Neuronal stem cell (in vitro differentiated cells): ENCODE measurements at regions not wholly inside any gene's neighbourhood (a gene's known extent, or its start where the extent isn't known, plus 50 kb on each side); places are given as distances from the start of the nearest gene placed in this dataset.

Source experiments
- DNase-seq: peaks from one replicate; pipeline ENCODE4 v3.0.0-alpha.2; 2013; ENCODE audit warnings: low spot score
- H2AFZ ChIP-seq: one replicate; pipeline ENCODE4 v1.6.1; 2013; ENCODE audit warnings: mild to moderate bottlenecking, low read length, inconsistent platforms
- H2AK5ac ChIP-seq: 2 replicates; pipeline ENCODE4 v1.6.1; 2013; ENCODE audit warnings: low read depth, mild to moderate bottlenecking, inconsistent platforms, low read length, moderate library complexity, mixed read lengths
- H2BK120ac ChIP-seq: 2 replicates; pipeline ENCODE4 v1.6.1; 2013; ENCODE audit warnings: low read depth, mild to moderate bottlenecking, inconsistent platforms, low read length, moderate library complexity, mixed read lengths
- H2BK12ac ChIP-seq: one replicate; pipeline ENCODE4 v1.6.1; 2013; ENCODE audit warnings: low read length, inconsistent platforms
- H2BK15ac ChIP-seq: 2 replicates; pipeline ENCODE4 v1.6.1; 2013; ENCODE audit warnings: mild to moderate bottlenecking, low read length, inconsistent platforms, mixed read lengths
- H2BK5ac ChIP-seq: one replicate; pipeline ENCODE4 v1.6.1; 2013; ENCODE audit warnings: inconsistent platforms, mild to moderate bottlenecking, low read length, moderate library complexity
- H3K14ac ChIP-seq: one replicate; pipeline ENCODE4 v1.6.1; 2013; ENCODE audit warnings: low read length, inconsistent platforms
- H3K18ac ChIP-seq: 2 replicates; pipeline ENCODE4 v1.6.1; 2013; ENCODE audit warnings: low read length, inconsistent platforms
- H3K23ac ChIP-seq: 2 replicates; pipeline ENCODE4 v1.6.1; 2013; ENCODE audit warnings: low read depth, mild to moderate bottlenecking, mixed read lengths, low read length, inconsistent platforms; ENCODE audit not compliant: poor library complexity
- H3K27ac ChIP-seq: replicated peaks from 3 replicates; pipeline ENCODE4 v1.5.1; 2013; ENCODE audit warnings: low read length, inconsistent platforms
- H3K27me3 ChIP-seq, 3 experiments: 2 replicates each; pipeline ENCODE4 v1.6.1; 2013; ENCODE audit warnings: low read length in 3 of 3, mild to moderate bottlenecking in 2 of 3, inconsistent platforms in 1 of 3, low read depth in 1 of 3, mixed read lengths in 1 of 3, moderate library complexity in 1 of 3; ENCODE audit not compliant: control insufficient read depth in 3 of 3, insufficient read depth in 3 of 3
- H3K36me3 ChIP-seq, 2 donors: replicated peaks in 1 of 2; 2 replicates each; pipeline ENCODE4 v1.6.1; 2013; ENCODE audit warnings: low read length in 2 of 2; ENCODE audit not compliant: control insufficient read depth in 2 of 2, insufficient read depth in 2 of 2
- H3K4ac ChIP-seq: 2 replicates; pipeline ENCODE4 v1.6.1; 2013; ENCODE audit warnings: inconsistent platforms, mild to moderate bottlenecking, low read length, moderate library complexity
- H3K4me1 ChIP-seq, 2 donors: 1 replicate in 1 of 2; 2 replicates in 1 of 2; pipeline ENCODE4 v1.6.1; 2013; ENCODE audit warnings: low read length in 2 of 2, low read depth in 1 of 2; ENCODE audit not compliant: control insufficient read depth in 2 of 2, insufficient read depth in 1 of 2
- H3K4me2 ChIP-seq: one replicate; pipeline ENCODE4 v1.6.1; 2013; ENCODE audit warnings: mild to moderate bottlenecking, low read length, inconsistent platforms; ENCODE audit not compliant: insufficient read depth, poor library complexity, severe bottlenecking
- H3K4me3 ChIP-seq, 2 donors: 2 replicates each; pipeline ENCODE4 v1.5.1; 2013; ENCODE audit warnings: low read length in 2 of 2, mild to moderate bottlenecking in 2 of 2, inconsistent platforms in 1 of 2, moderate library complexity in 1 of 2
- H3K79me1 ChIP-seq: one replicate; pipeline ENCODE4 v1.6.1; 2013; ENCODE audit warnings: low read depth, mild to moderate bottlenecking, inconsistent platforms, low read length, moderate library complexity
- H3K9ac ChIP-seq: one replicate; pipeline ENCODE4 v1.6.1; 2013; ENCODE audit warnings: mild to moderate bottlenecking, low read depth, low read length, inconsistent platforms; ENCODE audit not compliant: poor library complexity
- H3K9me3 ChIP-seq, 2 donors: replicated peaks in 1 of 2; 2 replicates each; pipeline versions ENCODE3 to v1.6.1; 2013; ENCODE audit warnings: low read length in 2 of 2, mild to moderate bottlenecking in 2 of 2, inconsistent platforms in 1 of 2, low read depth in 1 of 2, mixed read lengths in 1 of 2, moderate library complexity in 1 of 2; ENCODE audit not compliant: control insufficient read depth in 2 of 2, insufficient read depth in 1 of 2
- H4K8ac ChIP-seq: one replicate; pipeline ENCODE4 v1.6.1; 2013; ENCODE audit warnings: low read depth, mild to moderate bottlenecking, inconsistent platforms, low read length, moderate library complexity
- H4K91ac ChIP-seq: one replicate; pipeline ENCODE4 v1.6.1; 2013; ENCODE audit warnings: low read length, low read depth, mild to moderate bottlenecking, inconsistent platforms; ENCODE audit not compliant: poor library complexity
- WGBS, 2 donors: extraction: QIAGEN DNeasy Blood & Tissue Kit; methylation state at CpG; one replicate each; pipeline ENCODE4 v1.1.7; 2013; ENCODE audit warnings: missing lambda C conversion rate in 2 of 2, mixed read lengths in 1 of 2; ENCODE audit not compliant: insufficient read length in 2 of 2, insufficient replicate concordance in 1 of 2; ENCODE audit errors: extremely low coverage in 2 of 2; 5-methylcytosine and 5-hydroxymethylcytosine counted together

GRCh38 chr5:63854076-63854475 lies 108.2 kb downstream of the HTR1A start:
- H3K4ac ChIP-seq: no peak overlapping the region
- H2BK12ac ChIP-seq: no peak overlapping the region
- H3K14ac ChIP-seq: no peak overlapping the region
- no peaks in the 10 kb centered on the region for H3K27me3 ChIP-seq
- no peaks in the 10 kb centered on the region for H3K36me3 ChIP-seq
- no peak overlapping the region for H3K4me3 ChIP-seq
- H3K79me1 ChIP-seq: no peaks in the 10 kb centered on the region
- DNase-seq: no peak
- no peak overlapping the region for H3K4me2 ChIP-seq
- no peak overlapping the region for H4K91ac ChIP-seq
- H2AFZ ChIP-seq: no peak overlapping the region
- H3K9ac ChIP-seq: no peak overlapping the region
- no peak overlapping the region for H2BK120ac ChIP-seq
- H3K23ac ChIP-seq: no peak overlapping the region
- H2BK15ac ChIP-seq: no peak overlapping the region
- no CpG with 5 or more reads among the region's 2 CpGs for WGBS, 2 donors
- H2AK5ac ChIP-seq: no peak overlapping the region
- no peak overlapping the region for H3K18ac ChIP-seq
- no peak overlapping the region for H3K27ac ChIP-seq
- H2BK5ac ChIP-seq: no peak overlapping the region
- no peaks in the 10 kb centered on the region for H3K9me3 ChIP-seq
- peaks cover 0 to 1% of the 10 kb centered on the region in 2 donors for H3K4me1 ChIP-seq
- no peak overlapping the region for H4K8ac ChIP-seq

- H3K18ac ChIP-seq: no peak overlapping the region
- no peak overlapping the region for H4K91ac ChIP-seq
- H3K4me3 ChIP-seq: no peak overlapping the region
- no peak for DNase-seq
- no peaks in the 10 kb centered on the region for H3K4me1 ChIP-seq
- H2BK12ac ChIP-seq: no peak overlapping the region
- no peak overlapping the region for H3K27ac ChIP-seq
- no peak overlapping the region for H2AK5ac ChIP-seq
- no CpG with 5 or more reads among the region's 4 CpGs for WGBS, 2 donors
- no peak overlapping the region for H3K9ac ChIP-seq
- no peaks in the 10 kb centered on the region for H3K79me1 ChIP-seq
- no peaks in the 10 kb centered on the region for H3K9me3 ChIP-seq
- no peak overlapping the region for H3K23ac ChIP-seq
- no peak overlapping the region for H3K4ac ChIP-seq
- H2BK15ac ChIP-seq: no peak overlapping the region
- no peak overlapping the region for H4K8ac ChIP-seq
- no peak overlapping the region for H2BK120ac ChIP-seq
- H3K14ac ChIP-seq: no peak overlapping the region
- no peak overlapping the region for H2BK5ac ChIP-seq
- no peak overlapping the region for H3K4me2 ChIP-seq
- H2AFZ ChIP-seq: no peak overlapping the region
- no peaks in the 10 kb centered on the region for H3K27me3 ChIP-seq
- no peaks in the 10 kb centered on the region for H3K36me3 ChIP-seq
Observed at GRCh38 chr5:63843190-63843589, 119.1 kb downstream of the HTR1A start.

- Histone ChIP-seq H3K18ac (no peak overlapping the region), H3K9ac (no peak overlapping the region), H3K36me3 (no peaks in the 10 kb centered on the region), H2BK5ac (no peak overlapping the region), H4K91ac (no peak overlapping the region), H2BK15ac (no peak overlapping the region), H3K79me1 (no peaks in the 10 kb centered on the region), H4K8ac (no peak overlapping the region), H3K4ac (no peak overlapping the region), H3K4me2 (no peak overlapping the region), H2AK5ac (no peak overlapping the region), H3K27me3 (no peaks in the 10 kb centered on the region), H3K4me1 (no peaks in the 10 kb centered on the region), H3K4me3 (no peak overlapping the region), H2BK12ac (no peak overlapping the region), H3K27ac (no peak overlapping the region), H2AFZ (no peak overlapping the region), H3K14ac (no peak overlapping the region), H3K23ac (no peak overlapping the region), H2BK120ac (no peak overlapping the region), H3K9me3 (no peaks in the 10 kb centered on the region)
- no peak for DNase-seq
- no CpG with 5 or more reads among the region's 3 CpGs for WGBS, 2 donors
Observed at GRCh38 chr5:63837437-63837836, 124.8 kb downstream of the HTR1A start.

- no peak for DNase-seq
- Histone ChIP-seq H3K4me2 (no peak overlapping the region), H3K79me1 (no peaks in the 10 kb centered on the region), H3K4me1 (no peaks in the 10 kb centered on the region), H3K9me3 (no peaks in the 10 kb centered on the region), H2AK5ac (no peak overlapping the region), H2BK12ac (no peak overlapping the region), H3K27me3 (no peaks in the 10 kb centered on the region), H3K36me3 (no peaks in the 10 kb centered on the region), H3K4ac (no peak overlapping the region), H3K27ac (no peak overlapping the region), H3K18ac (no peak overlapping the region), H4K8ac (no peak overlapping the region), H3K23ac (no peak overlapping the region), H3K9ac (no peak overlapping the region), H2AFZ (no peak overlapping the region), H2BK5ac (no peak overlapping the region), H2BK120ac (no peak overlapping the region), H3K4me3 (no peak overlapping the region), H2BK15ac (no peak overlapping the region), H3K14ac (no peak overlapping the region), H4K91ac (no peak overlapping the region)
Observed at GRCh38 chr5:63831381-63831780, 130.9 kb downstream of the HTR1A start.
